Left lung (tissue), 4 donors: ENCODE measurements at regions not wholly inside any gene's neighbourhood (a gene's known extent, or its start where the extent isn't known, plus 50 kb on each side); places are given as distances from the start of the nearest gene placed in this dataset.

Experiments used
- ATAC-seq: fragments of 200-7000 bp; cut with Tn5 transposase; one replicate; pipeline ENCODE4 v1.9.1; 2020; ENCODE audit warnings: moderate library complexity
- DNase-seq, 4 donors: peaks; one replicate each; pipeline ENCODE4 v3.0.0-alpha.2; 2013 to 2020
- H3K27ac ChIP-seq, 2 donors: fragments of 200-600 bp; sonication (generic) in 1 of 2; one replicate each; pipeline versions ENCODE4 v1.5.0 to v1.8.0; 2020 to 2021
- H3K27me3 ChIP-seq, 2 donors: fragments of 200-600 bp; sonication (generic) in 1 of 2; one replicate each; pipeline versions ENCODE4 v1.5.0 to v1.8.0; 2020 to 2021
- H3K36me3 ChIP-seq, 2 donors: fragments of 200-600 bp; sonication (generic) in 1 of 2; one replicate each; pipeline versions ENCODE4 v1.5.0 to v1.8.0; 2020 to 2021
- H3K4me1 ChIP-seq, 2 donors: fragments of 200-600 bp; one replicate each; pipeline ENCODE4 v1.8.0; 2021
- H3K4me3 ChIP-seq, 2 donors: fragments of 200-600 bp; sonication (generic) in 1 of 2; one replicate each; pipeline versions ENCODE4 v1.5.0 to v1.8.0; 2020 to 2021; ENCODE audit warnings: mild to moderate bottlenecking in 1 of 2
- H3K9me3 ChIP-seq, 2 donors: fragments of 200-600 bp; sonication (generic) in 1 of 2; one replicate each; pipeline versions ENCODE4 v1.5.0 to v1.8.0; 2020 to 2021
- intact Hi-C, 2 donors: fragments of 100-400 bp; cut with DNase I; formaldehyde crosslinking; loops; one replicate each; pipeline versions ENCODE4 v1.11.2 to v1.14.2; 2022
- TF ChIP-seq, protein P1 (sequence below), 2 donors: fragments of 200-600 bp; sonication (generic) in 1 of 2; IDR thresholded peaks; one replicate each; pipeline versions ENCODE4 v1.5.0 to v1.8.0; 2021; ENCODE audit warnings: antibody characterized with exemption in 2 of 2
- donor health status: DM: no; HTN: yes; CAD: no.
- donor health status: DM: no; HTN: no; CAD: no.

DNA sequence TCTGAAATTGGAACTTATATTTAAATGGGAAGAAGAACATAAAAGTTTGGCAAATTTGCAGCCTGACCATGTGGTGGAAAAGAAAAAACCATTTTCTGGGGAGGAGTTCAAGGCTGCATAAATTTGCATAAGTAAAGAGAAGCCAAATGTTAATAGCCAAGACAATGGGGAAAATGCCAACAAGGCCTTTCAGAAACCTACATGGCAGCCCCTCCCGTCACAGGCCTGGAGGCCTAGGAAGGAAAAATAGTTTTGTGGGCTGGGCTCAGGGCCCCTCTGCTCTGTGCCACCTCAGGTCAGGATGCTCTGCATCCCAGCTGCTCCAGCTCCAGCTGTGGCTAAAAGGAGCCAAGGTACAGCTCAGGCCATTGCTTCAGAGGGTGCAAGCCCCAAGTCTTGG, 67.6 kb upstream of the CCDC60 start:
- ATAC-seq (no peak), DNase-seq (no peak)
- Histone ChIP-seq H3K36me3 (no peaks in the 10 kb centered on the region), H3K4me3 (no peak overlapping the region), H3K9me3 (peaks cover 0 to 26% of the 10 kb centered on the region in 2 donors), H3K27me3 (no peaks in the 10 kb centered on the region), H3K27ac (no peak overlapping the region), H3K4me1 (no peaks in the 10 kb centered on the region)
- intact Hi-C loops = no loop called here
- TF ChIP-seq, protein P1, sequence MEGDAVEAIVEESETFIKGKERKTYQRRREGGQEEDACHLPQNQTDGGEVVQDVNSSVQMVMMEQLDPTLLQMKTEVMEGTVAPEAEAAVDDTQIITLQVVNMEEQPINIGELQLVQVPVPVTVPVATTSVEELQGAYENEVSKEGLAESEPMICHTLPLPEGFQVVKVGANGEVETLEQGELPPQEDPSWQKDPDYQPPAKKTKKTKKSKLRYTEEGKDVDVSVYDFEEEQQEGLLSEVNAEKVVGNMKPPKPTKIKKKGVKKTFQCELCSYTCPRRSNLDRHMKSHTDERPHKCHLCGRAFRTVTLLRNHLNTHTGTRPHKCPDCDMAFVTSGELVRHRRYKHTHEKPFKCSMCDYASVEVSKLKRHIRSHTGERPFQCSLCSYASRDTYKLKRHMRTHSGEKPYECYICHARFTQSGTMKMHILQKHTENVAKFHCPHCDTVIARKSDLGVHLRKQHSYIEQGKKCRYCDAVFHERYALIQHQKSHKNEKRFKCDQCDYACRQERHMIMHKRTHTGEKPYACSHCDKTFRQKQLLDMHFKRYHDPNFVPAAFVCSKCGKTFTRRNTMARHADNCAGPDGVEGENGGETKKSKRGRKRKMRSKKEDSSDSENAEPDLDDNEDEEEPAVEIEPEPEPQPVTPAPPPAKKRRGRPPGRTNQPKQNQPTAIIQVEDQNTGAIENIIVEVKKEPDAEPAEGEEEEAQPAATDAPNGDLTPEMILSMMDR (IDR thresholded peaks at IDR 0.05) = no peak

DNA sequence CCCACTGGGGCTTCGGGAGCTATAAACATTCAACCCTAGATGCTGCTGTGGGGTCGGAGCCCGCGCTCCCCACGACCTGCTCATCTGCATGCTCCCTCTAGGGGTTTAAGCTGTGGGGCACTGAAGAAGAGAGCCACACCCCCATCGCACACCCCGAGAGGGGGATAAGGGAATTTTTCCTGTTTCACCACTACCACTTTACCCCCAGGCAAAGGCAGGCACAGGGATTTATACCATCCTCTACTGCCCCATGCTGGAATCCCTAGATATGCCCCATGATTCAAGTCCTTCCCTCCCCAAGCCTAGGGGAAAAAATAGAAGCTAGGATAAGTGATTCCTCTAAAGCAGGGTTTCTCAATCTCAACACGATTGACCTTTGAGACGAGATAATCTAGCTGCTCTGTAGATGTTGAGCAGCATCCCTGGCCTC, 59.9 kb upstream of the CCDC60 start:
- Histone ChIP-seq H3K9me3 (no peaks in the 10 kb centered on the region), H3K4me3 (no peak overlapping the region), H3K36me3 (no peaks in the 10 kb centered on the region), H3K4me1 (no peaks in the 10 kb centered on the region), H3K27me3 (no peaks in the 10 kb centered on the region), H3K27ac (no peak overlapping the region)
- intact Hi-C loops = no loop called here
- no peak for DNase-seq
- TF ChIP-seq, protein P1 (IDR thresholded peaks at IDR 0.05) = no peak
- no peak for ATAC-seq

GRCh38 chr12:119283310-119283709, 51.2 kb upstream of the CCDC60 start:
- Histone ChIP-seq H3K9me3 (no peaks in the 10 kb centered on the region), H3K27ac (no peak overlapping the region), H3K4me3 (no peak overlapping the region), H3K36me3 (no peaks in the 10 kb centered on the region), H3K4me1 (peaks cover 0 to 3% of the 10 kb centered on the region in 2 donors), H3K27me3 (no peaks in the 10 kb centered on the region)
- intact Hi-C loops = no loop called here
- ATAC-seq = no peak
- DNase-seq = no peak
- TF ChIP-seq, protein P1 (IDR thresholded peaks at IDR 0.05) = no peak
